IPS DF 6.9 (cell line): ENCODE measurements at regions not wholly inside any gene's neighbourhood (a gene's known extent, or its start where the extent isn't known, plus 50 kb on each side); places are given as distances from the start of the nearest gene placed in this dataset.
"Not testable (repeated sequence)": the region's sequence is repeated elsewhere in the genome, so short reads cannot be mapped to it uniquely, and the experiment has no call there.

Experiments used
- DNase-seq: peaks from one replicate; pipeline ENCODE4 v3.0.0-alpha.2; 2013; ENCODE audit warnings: low read depth, low spot score
- H3K27ac ChIP-seq: one replicate; pipeline ENCODE4 v1.5.1; 2013; ENCODE audit warnings: low read length, control low read depth
- H3K27me3 ChIP-seq: 2 replicates; pipeline ENCODE4 v1.6.1; 2013; ENCODE audit warnings: mild to moderate bottlenecking, low read length; ENCODE audit not compliant: control insufficient read depth, insufficient read depth
- H3K36me3 ChIP-seq: 2 replicates; pipeline ENCODE4 v1.6.1; 2013; ENCODE audit warnings: low read length; ENCODE audit not compliant: control insufficient read depth, insufficient read depth
- H3K4me1 ChIP-seq: 2 replicates; pipeline ENCODE4 v1.6.1; 2013; ENCODE audit warnings: low read length; ENCODE audit not compliant: control insufficient read depth, insufficient read depth
- H3K4me3 ChIP-seq: 2 replicates; pipeline ENCODE4 v1.5.1; 2013; ENCODE audit warnings: mild to moderate bottlenecking, low read length
- H3K9me3 ChIP-seq: 2 replicates; pipeline ENCODE4 v1.6.1; 2013; ENCODE audit warnings: low read length, inconsistent platforms; ENCODE audit not compliant: control insufficient read depth, insufficient read depth
- WGBS: extraction: QIAGEN DNeasy Blood & Tissue Kit; methylation state at CpG from one replicate; pipeline ENCODE4 v1.1.7; 2013; ENCODE audit warnings: mixed read lengths, missing lambda C conversion rate; ENCODE audit not compliant: insufficient read length, insufficient coverage; 5-methylcytosine and 5-hydroxymethylcytosine counted together

- WGBS, result no CpG with 5 or more reads among the region's 3 CpGs
Observed at GRCh38 chr18:14236356-14237048, 104.3 kb upstream of the ZNF519 start.

GRCh38 chr18:14225286-14225679 is 93.0 kb upstream of the ZNF519 start:
- H3K4me1 ChIP-seq, H3K27ac ChIP-seq, H3K4me3 ChIP-seq, H3K36me3 ChIP-seq, DNase-seq, H3K27me3 ChIP-seq, H3K9me3 ChIP-seq: not testable (repeated sequence)
- WGBS, result no CpG with 5 or more reads among the region's 4 CpGs

More at GRCh38 chr18:14236356-14237048, 104.3 kb upstream of the ZNF519 start:
- H3K9me3 ChIP-seq, H3K27me3 ChIP-seq, H3K27ac ChIP-seq, DNase-seq, H3K4me3 ChIP-seq, H3K36me3 ChIP-seq, H3K4me1 ChIP-seq: not testable (repeated sequence)

- H3K4me1 ChIP-seq, DNase-seq, H3K27me3 ChIP-seq, H3K36me3 ChIP-seq, H3K27ac ChIP-seq, H3K4me3 ChIP-seq, H3K9me3 ChIP-seq: not testable (repeated sequence)
- WGBS, result no CpG with 5 or more reads among the region's 27 CpGs
Observed at GRCh38 chr18:14224551-14225285, 92.5 kb upstream of the ZNF519 start.

GRCh38 chr18:14223919-14224318 is 91.7 kb upstream of the ZNF519 start:
- H3K27ac ChIP-seq, H3K27me3 ChIP-seq, DNase-seq, H3K36me3 ChIP-seq, H3K4me1 ChIP-seq, H3K9me3 ChIP-seq, H3K4me3 ChIP-seq: not testable (repeated sequence)
- WGBS, result no CpG with 5 or more reads among the region's 16 CpGs

GRCh38 chr18:14223231-14223822 is 91.1 kb upstream of the ZNF519 start:
- WGBS, result no CpG with 5 or more reads among the region's 31 CpGs
- H3K4me1 ChIP-seq, H3K27ac ChIP-seq, H3K4me3 ChIP-seq, H3K36me3 ChIP-seq, H3K27me3 ChIP-seq, H3K9me3 ChIP-seq, DNase-seq: not testable (repeated sequence)

- H3K27ac ChIP-seq, H3K4me1 ChIP-seq, H3K4me3 ChIP-seq, H3K36me3 ChIP-seq, H3K9me3 ChIP-seq, DNase-seq, H3K27me3 ChIP-seq: not testable (repeated sequence)
- WGBS, result no CpG with 5 or more reads among the region's 31 CpGs
Observed at GRCh38 chr18:14222354-14223221, 90.4 kb upstream of the ZNF519 start.

- WGBS, result no CpG with 5 or more reads among the region's 14 CpGs
- no peaks in the 10 kb centered on the region for H3K9me3 ChIP-seq
- H3K27ac ChIP-seq, result no peak overlapping the region
- no peaks in the 10 kb centered on the region for H3K27me3 ChIP-seq
- DNase-seq, result no peak
- H3K4me1 ChIP-seq, result no peaks in the 10 kb centered on the region
- H3K4me3 ChIP-seq, result no peak overlapping the region
- no peaks in the 10 kb centered on the region for H3K36me3 ChIP-seq
Observed at GRCh38 chr18:14221689-14222088, 89.5 kb upstream of the ZNF519 start.

- not testable (repeated sequence) for DNase-seq, H3K4me3 ChIP-seq, H3K27me3 ChIP-seq, H3K36me3 ChIP-seq, H3K9me3 ChIP-seq, H3K27ac ChIP-seq, H3K4me1 ChIP-seq
Observed at GRCh38 chr18:14215952-14216351, 83.7 kb upstream of the ZNF519 start.

- H3K4me3 ChIP-seq, DNase-seq, H3K27ac ChIP-seq, H3K9me3 ChIP-seq, H3K36me3 ChIP-seq, H3K4me1 ChIP-seq, H3K27me3 ChIP-seq: not testable (repeated sequence)
- WGBS, result no CpG with 5 or more reads among the region's 2 CpGs
Observed at GRCh38 chr18:14203424-14203823, 71.2 kb upstream of the ZNF519 start.

- not testable (repeated sequence) for H3K4me1 ChIP-seq, DNase-seq, H3K9me3 ChIP-seq, H3K4me3 ChIP-seq, H3K36me3 ChIP-seq, H3K27me3 ChIP-seq, H3K27ac ChIP-seq
- no CpG with 5 or more reads among the region's 3 CpGs for WGBS
Observed at GRCh38 chr18:14190776-14191442, 58.7 kb upstream of the ZNF519 start.
